Neural progenitor cell (in vitro differentiated cells): ENCODE measurements at regions not wholly inside any gene's neighbourhood (a gene's known extent, or its start where the extent isn't known, plus 50 kb on each side); places are given as distances from the start of the nearest gene placed in this dataset.

Experiments used
- EZH2 ChIP-seq: fragments of 200-600 bp; sonication (generic); IDR thresholded peaks from 2 replicates; pipeline ENCODE4 v1.6.1; 2017; ENCODE audit warnings: antibody characterized with exemption, mild to moderate bottlenecking, moderate library complexity
- TF ChIP-seq, protein P1 (sequence below): fragments of 200-600 bp; sonication (generic); IDR thresholded peaks from 2 replicates; pipeline ENCODE4 v1.5.1; 2017; ENCODE audit warnings: antibody characterized with exemption, mild to moderate bottlenecking

DNA sequence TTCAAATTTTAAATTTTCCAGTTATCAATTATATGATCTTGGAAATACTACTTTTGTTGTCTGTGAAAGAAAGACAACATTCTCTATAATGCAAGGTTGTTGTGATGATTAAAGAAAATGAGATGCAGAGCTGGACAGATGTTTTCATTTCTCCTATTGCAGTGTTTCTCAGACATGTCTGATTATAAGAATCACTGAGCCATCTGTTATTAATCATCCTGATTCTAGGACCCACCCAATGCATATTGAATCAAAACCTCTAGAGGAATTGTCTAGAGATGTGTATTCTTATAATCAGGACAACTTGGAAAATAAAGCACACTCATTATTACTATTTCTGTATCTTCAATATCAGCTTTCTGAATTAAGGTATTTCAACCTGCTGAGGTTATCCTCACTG lies 121.1 kb upstream of the ASTN2 start:
- TF ChIP-seq, protein P1, sequence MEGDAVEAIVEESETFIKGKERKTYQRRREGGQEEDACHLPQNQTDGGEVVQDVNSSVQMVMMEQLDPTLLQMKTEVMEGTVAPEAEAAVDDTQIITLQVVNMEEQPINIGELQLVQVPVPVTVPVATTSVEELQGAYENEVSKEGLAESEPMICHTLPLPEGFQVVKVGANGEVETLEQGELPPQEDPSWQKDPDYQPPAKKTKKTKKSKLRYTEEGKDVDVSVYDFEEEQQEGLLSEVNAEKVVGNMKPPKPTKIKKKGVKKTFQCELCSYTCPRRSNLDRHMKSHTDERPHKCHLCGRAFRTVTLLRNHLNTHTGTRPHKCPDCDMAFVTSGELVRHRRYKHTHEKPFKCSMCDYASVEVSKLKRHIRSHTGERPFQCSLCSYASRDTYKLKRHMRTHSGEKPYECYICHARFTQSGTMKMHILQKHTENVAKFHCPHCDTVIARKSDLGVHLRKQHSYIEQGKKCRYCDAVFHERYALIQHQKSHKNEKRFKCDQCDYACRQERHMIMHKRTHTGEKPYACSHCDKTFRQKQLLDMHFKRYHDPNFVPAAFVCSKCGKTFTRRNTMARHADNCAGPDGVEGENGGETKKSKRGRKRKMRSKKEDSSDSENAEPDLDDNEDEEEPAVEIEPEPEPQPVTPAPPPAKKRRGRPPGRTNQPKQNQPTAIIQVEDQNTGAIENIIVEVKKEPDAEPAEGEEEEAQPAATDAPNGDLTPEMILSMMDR: no peak
- no peak for TF ChIP-seq EZH2
